IMR-90 (cell line): ENCODE measurements at regions not wholly inside any gene's neighbourhood (a gene's known extent, or its start where the extent isn't known, plus 50 kb on each side); places are given as distances from the start of the nearest gene placed in this dataset.

Experiments
- ATAC-seq: fragments of 200-7000 bp; cut with Tn5 transposase; 2 replicates; pipeline ENCODE4 v1.9.1; 2020; ENCODE audit warnings: low read depth, mild to moderate bottlenecking, moderate library complexity
- BruUV-seq: library from RNA; stranded (reverse); fragments of 400-500 nt; replicated peaks from 2 replicates; lab custom pipeline; 2021; lab: Mats Ljungman, UMichigan
- CTCF ChIA-PET: fragments of 300-600 bp; formaldehyde crosslinking; extraction: SDS; loops from one replicate; lab custom pipeline; 2021; ENCODE audit warnings: antibody characterized with exemption; lab: Yijun Ruan, JAX
- POLR2A ChIA-PET: fragments of 300-600 bp; sonication (Branson Sonifier 250); formaldehyde crosslinking; loops from one replicate; lab custom pipeline; 2022; ENCODE audit warnings: antibody characterized with exemption; ENCODE audit not compliant: unreplicated experiment; lab: Charles Lee
- DNase-seq: peaks from one replicate; pipeline ENCODE4 v3.0.0; 2013
- H2AFZ ChIP-seq: replicated peaks from 2 replicates; pipeline ENCODE3; 2013; ENCODE audit warnings: low read length, mild to moderate bottlenecking; ENCODE audit not compliant: poor library complexity
- H2AK5ac ChIP-seq: 2 replicates; pipeline ENCODE4 v1.6.1; 2013; ENCODE audit warnings: low read depth, low read length, inconsistent platforms
- H2AK9ac ChIP-seq: replicated peaks from 2 replicates; pipeline ENCODE3; 2013; ENCODE audit warnings: mild to moderate bottlenecking, low read depth, low read length, moderate library complexity; ENCODE audit not compliant: poor library complexity
- H2BK120ac ChIP-seq: 2 replicates; pipeline ENCODE4 v1.6.1; 2013; ENCODE audit warnings: low read depth, low read length, inconsistent platforms
- H2BK15ac ChIP-seq: 3 replicates; pipeline ENCODE4 v1.6.1; 2013; ENCODE audit warnings: low read depth, low read length, inconsistent platforms
- H2BK20ac ChIP-seq: 2 replicates; pipeline ENCODE4 v1.6.1; 2013; ENCODE audit warnings: low read depth, mild to moderate bottlenecking, inconsistent platforms, low read length, moderate library complexity
- H2BK5ac ChIP-seq: 2 replicates; pipeline ENCODE4 v1.6.1; 2013; ENCODE audit warnings: mild to moderate bottlenecking, low read depth, low read length, inconsistent platforms; ENCODE audit not compliant: poor library complexity, severe bottlenecking
- H3K14ac ChIP-seq: replicated peaks from 2 replicates; pipeline ENCODE4 v1.6.1; 2013; ENCODE audit warnings: low read depth, low read length, inconsistent platforms
- H3K18ac ChIP-seq: 2 replicates; pipeline ENCODE4 v1.6.1; 2013; ENCODE audit warnings: low read depth, low read length, control low read depth
- H3K23ac ChIP-seq: 2 replicates; pipeline ENCODE4 v1.6.1; 2013; ENCODE audit warnings: low read depth, low read length, inconsistent platforms
- H3K27ac ChIP-seq: 2 replicates; pipeline ENCODE4 v1.5.1; 2013; ENCODE audit warnings: mild to moderate bottlenecking, control low read depth, low read length; ENCODE audit not compliant: insufficient read depth
- H3K27me3 ChIP-seq: 2 replicates; pipeline ENCODE4 v1.6.1; 2013; ENCODE audit warnings: low read length; ENCODE audit not compliant: control insufficient read depth, insufficient read depth
- H3K36me3 ChIP-seq: 2 replicates; pipeline ENCODE4 v1.6.1; 2013; ENCODE audit warnings: low read length, mixed read lengths; ENCODE audit not compliant: control insufficient read depth, insufficient read depth
- H3K4ac ChIP-seq: 2 replicates; pipeline ENCODE4 v1.6.1; 2013; ENCODE audit warnings: low read depth, low read length, inconsistent platforms
- H3K4me1 ChIP-seq: 2 replicates; pipeline ENCODE4 v1.6.1; 2013; ENCODE audit warnings: low read length, mixed read lengths; ENCODE audit not compliant: control insufficient read depth, insufficient read depth
- H3K4me2 ChIP-seq: 2 replicates; pipeline ENCODE4 v1.6.1; 2013; ENCODE audit warnings: low read depth, mild to moderate bottlenecking, control low read depth, low read length, moderate library complexity
- H3K4me3 ChIP-seq: 2 replicates; pipeline ENCODE4 v1.5.1; 2013; ENCODE audit warnings: low read depth, mild to moderate bottlenecking, control low read depth, low read length, moderate library complexity; ENCODE audit not compliant: insufficient read depth
- H3K56ac ChIP-seq: 2 replicates; pipeline ENCODE4 v1.6.1; 2013; ENCODE audit warnings: low read length, inconsistent platforms; ENCODE audit not compliant: insufficient read depth; ENCODE audit errors: extremely low read depth
- H3K79me1 ChIP-seq, 2 experiments: 2 replicates each; pipeline ENCODE4 v1.6.1; 2013; ENCODE audit warnings: low read length in 2 of 2, inconsistent platforms in 1 of 2, low read depth in 1 of 2
- H3K9ac ChIP-seq: 2 replicates; pipeline ENCODE4 v1.6.1; 2013; ENCODE audit warnings: low read depth, low read length, control low read depth
- H3K9me1 ChIP-seq: 2 replicates; pipeline ENCODE4 v1.6.1; 2013; ENCODE audit warnings: low read length, inconsistent platforms; ENCODE audit not compliant: insufficient read depth
- H3K9me3 ChIP-seq: 2 replicates; pipeline ENCODE4 v1.6.1; 2013; ENCODE audit warnings: low read length; ENCODE audit not compliant: control insufficient read depth, insufficient read depth
- H4K20me1 ChIP-seq: 2 replicates; pipeline ENCODE4 v1.6.1; 2013; ENCODE audit warnings: low read length, inconsistent platforms; ENCODE audit not compliant: insufficient read depth
- H4K5ac ChIP-seq: 2 replicates; pipeline ENCODE4 v1.6.1; 2013; ENCODE audit warnings: mild to moderate bottlenecking, low read depth, low read length, control low read depth
- H4K8ac ChIP-seq, 2 experiments: 2 replicates each; pipeline ENCODE4 v1.6.1; 2013; ENCODE audit warnings: low read depth in 2 of 2, low read length in 2 of 2, control low read depth in 1 of 2, inconsistent platforms in 1 of 2
- H4K91ac ChIP-seq: 2 replicates; pipeline ENCODE4 v1.6.1; 2013; ENCODE audit warnings: low read depth, low read length, inconsistent platforms; ENCODE audit not compliant: insufficient read depth
- BHLHE40 ChIP-seq: fragments of 150-350 bp; IDR thresholded peaks from 2 replicates; pipeline ENCODE4 v1.6.1; 2016; ENCODE audit warnings: mild to moderate bottlenecking, low read depth, low read length
- CTCF ChIP-seq: conservative IDR thresholded peaks from 2 replicates; pipeline ENCODE4 v1.5.1; 2012; ENCODE audit warnings: mild to moderate bottlenecking, low read depth, low read length, improper control_type of control experiment
- FOS ChIP-seq: fragments of 150-350 bp; IDR thresholded peaks from 2 replicates; pipeline ENCODE4 v1.6.1; 2016; ENCODE audit warnings: low read depth, low read length
- MAFK ChIP-seq: IDR thresholded peaks from 2 replicates; pipeline ENCODE4 v1.6.1; 2012; ENCODE audit warnings: low read depth, low read length, improper control_type of control experiment
- MXI1 ChIP-seq: IDR thresholded peaks from 2 replicates; pipeline ENCODE4 v1.6.1; 2012; ENCODE audit warnings: low read depth, mild to moderate bottlenecking, low read length, moderate library complexity, borderline replicate concordance
- POLR2A ChIP-seq: IDR thresholded peaks from 2 replicates; pipeline ENCODE4 v1.6.1; 2012; ENCODE audit warnings: mild to moderate bottlenecking, low read depth, low read length
- RAD21 ChIP-seq: IDR thresholded peaks from 2 replicates; pipeline ENCODE4 v1.6.1; 2012; ENCODE audit warnings: low read length, improper control_type of control experiment
- RCOR1 ChIP-seq: IDR thresholded peaks from 2 replicates; pipeline ENCODE4 v1.6.1; 2012; ENCODE audit warnings: mild to moderate bottlenecking, low read length, improper control_type of control experiment; ENCODE audit not compliant: insufficient replicate concordance
- RFX5 ChIP-seq: IDR thresholded peaks from 2 replicates; pipeline ENCODE4 v1.8.0; 2012; ENCODE audit warnings: low read depth, mild to moderate bottlenecking, low read length, moderate library complexity
- SMC3 ChIP-seq: fragments of 150-350 bp; IDR thresholded peaks from 2 replicates; pipeline ENCODE4 v1.6.1; 2016; ENCODE audit warnings: low read depth, mild to moderate bottlenecking, antibody characterized with exemption, low read length, moderate library complexity
- WGBS, 2 experiments: methylation state at CpG; one replicate each; pipeline versions ENCODE4 v1.1.5 to v1.1.7; 2013; ENCODE audit warnings: missing lambda C conversion rate in 2 of 2; ENCODE audit not compliant: insufficient read length in 1 of 2; ENCODE audit errors: extremely low coverage in 2 of 2; 5-methylcytosine and 5-hydroxymethylcytosine counted together
- dilution Hi-C: fragments of 300-500 bp; cut with HindIII; formaldehyde crosslinking; loops from one replicate; pipeline ENCODE4 v1.14.3; 2018; ENCODE audit warnings: low sequenced_read_pairs; ENCODE audit not compliant: unreplicated experiment
- in situ Hi-C: fragments of 300-500 bp; cut with MboI; formaldehyde crosslinking; loops from 3 replicates; pipeline ENCODE4 v1.14.3; 2019; ENCODE audit warnings: low sequenced_read_pairs, inconsistent platforms, mixed read lengths
- intact Hi-C: fragments of 100-400 bp; cut with micrococcal nuclease; formaldehyde crosslinking; loops from 2 replicates; pipeline ENCODE4 v1.10.0; 2022
- TF ChIP-seq, protein P1 (sequence below): fragments of 150-350 bp; IDR thresholded peaks from 2 replicates; pipeline ENCODE4 v1.6.1; 2016; ENCODE audit warnings: low read depth, mild to moderate bottlenecking, low read length, moderate library complexity, borderline replicate concordance

DNA sequence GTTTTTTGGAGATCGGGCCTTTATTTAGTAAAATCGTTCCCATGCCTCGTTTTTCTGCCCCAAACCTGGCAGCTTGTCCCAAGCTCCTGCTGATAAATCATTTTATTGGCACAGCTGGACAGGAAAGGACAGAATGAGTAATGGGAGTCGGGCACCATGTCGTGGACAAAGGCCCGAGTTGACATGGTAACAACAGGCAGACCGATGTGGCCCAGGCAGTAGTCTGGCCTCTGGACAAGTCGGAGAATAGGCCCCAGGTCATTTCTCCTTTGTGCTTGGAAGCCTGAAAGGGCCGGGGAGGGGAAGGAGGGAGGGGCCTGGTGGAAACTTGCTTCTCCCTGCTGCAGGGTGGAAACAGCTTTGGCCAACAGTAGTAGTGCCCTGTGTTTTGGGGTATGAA, 234.9 kb downstream of the SUDS3 start:
- 15% methylated on average over 4 of the region's 9 CpGs; no CpG with 5 or more reads in 1 of the 2 experiments for WGBS, 2 experiments
- ChIA-PET POLR2A (no interaction called here), CTCF (no interaction called here)
- Histone ChIP-seq H3K23ac (no peak overlapping the region), H2AK9ac (no peak overlapping the region), H3K79me1 (no peaks in the 10 kb centered on the region), H3K9me1 (no peaks in the 10 kb centered on the region), H2BK20ac (no peak overlapping the region), H2BK5ac (no peak overlapping the region), H2AK5ac (no peak overlapping the region), H3K18ac (no peak overlapping the region), H4K91ac (no peak overlapping the region), H3K4ac (no peak overlapping the region), H4K5ac (no peak overlapping the region), H3K14ac (no peak overlapping the region), H3K27me3 (no peaks in the 10 kb centered on the region), H4K8ac (no peak overlapping the region), H3K36me3 (no peaks in the 10 kb centered on the region), H3K9ac (no peak overlapping the region), H2BK120ac (no peak overlapping the region), H3K4me1 (no peaks in the 10 kb centered on the region), H2AFZ (no peak overlapping the region), H3K9me3 (peaks cover 18% of the 10 kb centered on the region), H3K56ac (no peak overlapping the region), H3K4me2 (no peak overlapping the region), H4K20me1 (no peaks in the 10 kb centered on the region), H2BK15ac (no peak overlapping the region), H3K27ac (no peak overlapping the region), H3K4me3 (no peak overlapping the region)
- DNase-seq (no peak), ATAC-seq (no peak)
- dilution Hi-C loops = no loop called here
- BruUV-seq = no TSS peak
- in situ Hi-C loops = no loop called here
- intact Hi-C loops = no loop called here
- TF ChIP-seq POLR2A (no peak), MXI1 (no peak), BHLHE40 (no peak), RAD21 (no peak), SMC3 (no peak), MAFK (no peak), FOS (no peak), RFX5 (no peak), RCOR1 (no peak), CTCF (no peak)
- TF ChIP-seq, protein P1, sequence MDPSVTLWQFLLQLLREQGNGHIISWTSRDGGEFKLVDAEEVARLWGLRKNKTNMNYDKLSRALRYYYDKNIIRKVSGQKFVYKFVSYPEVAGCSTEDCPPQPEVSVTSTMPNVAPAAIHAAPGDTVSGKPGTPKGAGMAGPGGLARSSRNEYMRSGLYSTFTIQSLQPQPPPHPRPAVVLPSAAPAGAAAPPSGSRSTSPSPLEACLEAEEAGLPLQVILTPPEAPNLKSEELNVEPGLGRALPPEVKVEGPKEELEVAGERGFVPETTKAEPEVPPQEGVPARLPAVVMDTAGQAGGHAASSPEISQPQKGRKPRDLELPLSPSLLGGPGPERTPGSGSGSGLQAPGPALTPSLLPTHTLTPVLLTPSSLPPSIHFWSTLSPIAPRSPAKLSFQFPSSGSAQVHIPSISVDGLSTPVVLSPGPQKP = no peak
